HEK293T (cell line): ENCODE measurements at regions not wholly inside any gene's neighbourhood (a gene's known extent, or its start where the extent isn't known, plus 50 kb on each side); places are given as distances from the start of the nearest gene placed in this dataset.

Experiments
- CTBP1 ChIP-seq: fragments of 450-650 bp; IDR thresholded peaks from 2 replicates; pipeline ENCODE4 v1.6.1; 2016; ENCODE audit warnings: borderline replicate concordance
- ELF4 ChIP-seq: fragments of 450-650 bp; IDR thresholded peaks from 2 replicates; pipeline ENCODE4 v1.6.1; 2017; ENCODE audit warnings: antibody characterized with exemption
- FOXA1 ChIP-seq: fragments of 450-650 bp; IDR thresholded peaks from 2 replicates; pipeline ENCODE4 v1.6.1; 2016; ENCODE audit warnings: mild to moderate bottlenecking
- FOXK2 ChIP-seq: fragments of 450-650 bp; IDR thresholded peaks from 2 replicates; pipeline ENCODE4 v1.6.1; 2016; ENCODE audit warnings: mild to moderate bottlenecking
- FOXM1 ChIP-seq: fragments of 450-650 bp; IDR thresholded peaks from 2 replicates; pipeline ENCODE4 v1.6.1; 2017; ENCODE audit warnings: mild to moderate bottlenecking, borderline replicate concordance
- HDGF ChIP-seq: fragments of 450-650 bp; IDR thresholded peaks from 2 replicates; pipeline ENCODE4 v1.6.1; 2017; ENCODE audit warnings: antibody characterized with exemption, borderline replicate concordance
- L3MBTL2 ChIP-seq: fragments of 450-650 bp; conservative IDR thresholded peaks from 2 replicates; pipeline ENCODE4 v1.6.1; 2016; ENCODE audit warnings: mild to moderate bottlenecking
- LEF1 ChIP-seq: fragments of 450-650 bp; IDR thresholded peaks from 2 replicates; pipeline ENCODE4 v1.6.1; 2017; ENCODE audit warnings: mild to moderate bottlenecking, borderline replicate concordance
- NFRKB ChIP-seq: fragments of 450-650 bp; IDR thresholded peaks from 2 replicates; pipeline ENCODE4 v1.6.1; 2016; ENCODE audit warnings: mild to moderate bottlenecking, moderate library complexity
- SP1 ChIP-seq: fragments of 450-650 bp; IDR thresholded peaks from 2 replicates; pipeline ENCODE4 v1.6.1; 2017
- TARDBP ChIP-seq: fragments of 450-650 bp; IDR thresholded peaks from 2 replicates; pipeline ENCODE4 v1.6.1; 2016
- TF ChIP-seq, protein P1 (sequence below): fragments of 450-650 bp; IDR thresholded peaks from 2 replicates; pipeline ENCODE4 v1.6.1; 2016

- no peak for TF ChIP-seq TARDBP
- TF ChIP-seq HDGF: no peak
- no peak for TF ChIP-seq FOXA1
- TF ChIP-seq CTBP1: no peak
- TF ChIP-seq ELF4: no peak
- no peak for TF ChIP-seq L3MBTL2
- TF ChIP-seq NFRKB: no peak
- no peak for TF ChIP-seq FOXM1
- TF ChIP-seq, protein P1, sequence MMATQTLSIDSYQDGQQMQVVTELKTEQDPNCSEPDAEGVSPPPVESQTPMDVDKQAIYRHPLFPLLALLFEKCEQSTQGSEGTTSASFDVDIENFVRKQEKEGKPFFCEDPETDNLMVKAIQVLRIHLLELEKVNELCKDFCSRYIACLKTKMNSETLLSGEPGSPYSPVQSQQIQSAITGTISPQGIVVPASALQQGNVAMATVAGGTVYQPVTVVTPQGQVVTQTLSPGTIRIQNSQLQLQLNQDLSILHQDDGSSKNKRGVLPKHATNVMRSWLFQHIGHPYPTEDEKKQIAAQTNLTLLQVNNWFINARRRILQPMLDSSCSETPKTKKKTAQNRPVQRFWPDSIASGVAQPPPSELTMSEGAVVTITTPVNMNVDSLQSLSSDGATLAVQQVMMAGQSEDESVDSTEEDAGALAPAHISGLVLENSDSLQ: no peak
- no peak for TF ChIP-seq LEF1
- no peak for TF ChIP-seq SP1
- TF ChIP-seq FOXK2: no peak
These were observed 180.4 kb downstream of the SLIT2 start for GRCh38 chr4:20432088-20432487.
